ENCODE measurements at regions not wholly inside any gene's neighbourhood (a gene's known extent, or its start where the extent isn't known, plus 50 kb on each side); places are given as distances from the start of the nearest gene placed in this dataset.

- H3K27ac ChIP-seq (ENCODE audit: low read length) = no peak overlapping the region
- no peaks in the 10 kb centered on the region for H3K36me3 ChIP-seq (ENCODE audit: low read depth, low read length)
- no peak overlapping the region for H3K4me3 ChIP-seq (ENCODE audit: low read length)
- no peaks in the 10 kb centered on the region for H3F3A ChIP-seq (ENCODE audit: low read length, unreplicated experiment)
- H3K9ac ChIP-seq (ENCODE audit: low read length) = no peak overlapping the region
- H3K9me2 ChIP-seq (replicated peaks; ENCODE audit: low read length) = no peaks in the 10 kb centered on the region
- DNase-seq = no peak
- TF ChIP-seq EZH2 (IDR thresholded peaks at IDR 0.05; ENCODE audit: low read length, unreplicated experiment) = no peak
- no peaks in the 10 kb centered on the region for H3K9me3 ChIP-seq (ENCODE audit: low read length)
- ATAC-seq = no peak
- H2AFZ ChIP-seq (ENCODE audit: low read length) = no peak overlapping the region
- no peaks in the 10 kb centered on the region for H3K79me2 ChIP-seq (ENCODE audit: low read length)
- H4K20me1 ChIP-seq (ENCODE audit: low read length) = no peaks in the 10 kb centered on the region
- CTCF ChIA-PET = no interaction called here
- BruUV-seq (replicated peaks) = no TSS peak
- H3K27me3 ChIP-seq (ENCODE audit: low read length) = no peaks in the 10 kb centered on the region
- POLR2A ChIA-PET (ENCODE audit: unreplicated experiment) = no interaction called here
- H3K4me2 ChIP-seq (ENCODE audit: low read length) = no peak overlapping the region
- intact Hi-C loops (cut with micrococcal nuclease) = no loop called here
- H3K4me1 ChIP-seq (ENCODE audit: insufficient read depth, low read length) = peaks cover 9% of the 10 kb centered on the region
These were observed 845.2 kb downstream of the PCDH18 start for GRCh38 chr4:136687118-136687517.

DNA sequence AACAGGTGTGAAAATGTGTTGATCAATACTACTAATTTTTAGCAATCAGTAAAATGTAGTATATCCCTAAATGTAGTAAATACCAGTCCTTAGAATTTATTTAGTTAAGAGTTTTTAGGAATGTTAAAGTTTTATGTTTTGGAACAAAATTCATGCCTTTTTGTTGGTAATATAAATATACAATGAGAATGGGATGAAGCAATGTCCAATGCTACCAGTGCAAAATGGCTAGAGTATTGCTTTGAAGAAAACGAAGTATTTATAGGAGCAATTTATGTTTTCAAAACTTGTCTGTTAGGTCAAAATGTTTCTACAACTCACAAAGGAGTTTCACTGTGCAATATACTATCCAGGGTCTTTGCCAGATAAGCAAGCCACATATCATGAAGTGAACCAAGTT lies 851.5 kb downstream of the PCDH18 start:
- H3K27me3 ChIP-seq (ENCODE audit: low read length) = no peaks in the 10 kb centered on the region
- H4K20me1 ChIP-seq (ENCODE audit: low read length) = no peaks in the 10 kb centered on the region
- no peak for ATAC-seq
- H3K9ac ChIP-seq (ENCODE audit: low read length) = no peak overlapping the region
- ChIA-PET CTCF (no interaction called here), POLR2A (ENCODE audit: unreplicated experiment) (no interaction called here)
- no peaks in the 10 kb centered on the region for H3K4me1 ChIP-seq (ENCODE audit: insufficient read depth, low read length)
- H3K4me2 ChIP-seq (ENCODE audit: low read length) = no peak overlapping the region
- no peaks in the 10 kb centered on the region for H3K36me3 ChIP-seq (ENCODE audit: low read depth, low read length)
- no peak overlapping the region for H2AFZ ChIP-seq (ENCODE audit: low read length)
- H3K9me2 ChIP-seq (replicated peaks; ENCODE audit: low read length) = no peaks in the 10 kb centered on the region
- intact Hi-C loops (cut with micrococcal nuclease) = no loop called here
- no peak overlapping the region for H3K4me3 ChIP-seq (ENCODE audit: low read length)
- no peak for DNase-seq
- H3K79me2 ChIP-seq (ENCODE audit: low read length) = no peaks in the 10 kb centered on the region
- BruUV-seq (replicated peaks) = no TSS peak
- no peak for TF ChIP-seq EZH2 (IDR thresholded peaks at IDR 0.05; ENCODE audit: low read length, unreplicated experiment)
- TF ChIP-seq, protein P1, sequence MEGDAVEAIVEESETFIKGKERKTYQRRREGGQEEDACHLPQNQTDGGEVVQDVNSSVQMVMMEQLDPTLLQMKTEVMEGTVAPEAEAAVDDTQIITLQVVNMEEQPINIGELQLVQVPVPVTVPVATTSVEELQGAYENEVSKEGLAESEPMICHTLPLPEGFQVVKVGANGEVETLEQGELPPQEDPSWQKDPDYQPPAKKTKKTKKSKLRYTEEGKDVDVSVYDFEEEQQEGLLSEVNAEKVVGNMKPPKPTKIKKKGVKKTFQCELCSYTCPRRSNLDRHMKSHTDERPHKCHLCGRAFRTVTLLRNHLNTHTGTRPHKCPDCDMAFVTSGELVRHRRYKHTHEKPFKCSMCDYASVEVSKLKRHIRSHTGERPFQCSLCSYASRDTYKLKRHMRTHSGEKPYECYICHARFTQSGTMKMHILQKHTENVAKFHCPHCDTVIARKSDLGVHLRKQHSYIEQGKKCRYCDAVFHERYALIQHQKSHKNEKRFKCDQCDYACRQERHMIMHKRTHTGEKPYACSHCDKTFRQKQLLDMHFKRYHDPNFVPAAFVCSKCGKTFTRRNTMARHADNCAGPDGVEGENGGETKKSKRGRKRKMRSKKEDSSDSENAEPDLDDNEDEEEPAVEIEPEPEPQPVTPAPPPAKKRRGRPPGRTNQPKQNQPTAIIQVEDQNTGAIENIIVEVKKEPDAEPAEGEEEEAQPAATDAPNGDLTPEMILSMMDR (conservative IDR thresholded peaks at IDR 0.05; ENCODE audit: low read depth, low read length) = no peak
- no peaks in the 10 kb centered on the region for H3K9me3 ChIP-seq (ENCODE audit: low read length)
- no peak overlapping the region for H3K27ac ChIP-seq (ENCODE audit: low read length)
- H3F3A ChIP-seq (ENCODE audit: low read length, unreplicated experiment) = no peaks in the 10 kb centered on the region

- Histone ChIP-seq H3K79me2 (ENCODE audit: low read length) (no peaks in the 10 kb centered on the region), H3K9me2 (replicated peaks; ENCODE audit: low read length) (no peaks in the 10 kb centered on the region), H3K4me3 (ENCODE audit: low read length) (no peak overlapping the region), H3F3A (ENCODE audit: low read length, unreplicated experiment) (no peaks in the 10 kb centered on the region), H3K4me1 (ENCODE audit: insufficient read depth, low read length) (no peaks in the 10 kb centered on the region), H3K27me3 (ENCODE audit: low read length) (no peaks in the 10 kb centered on the region), H2AFZ (ENCODE audit: low read length) (no peak overlapping the region), H3K4me2 (ENCODE audit: low read length) (no peak overlapping the region), H3K9me3 (ENCODE audit: low read length) (no peaks in the 10 kb centered on the region), H4K20me1 (ENCODE audit: low read length) (no peaks in the 10 kb centered on the region), H3K36me3 (ENCODE audit: low read depth, low read length) (no peaks in the 10 kb centered on the region), H3K27ac (ENCODE audit: low read length) (no peak overlapping the region), H3K9ac (ENCODE audit: low read length) (no peak overlapping the region)
- DNase-seq (peak; percentile 7), ATAC-seq (no peak)
- intact Hi-C loops (cut with micrococcal nuclease) = no loop called here
- BruUV-seq (replicated peaks) = no TSS peak
- TF ChIP-seq EZH2phosphoT487 (IDR thresholded peaks at IDR 0.05; ENCODE audit: borderline replicate concordance, low read length) (no peak), EZH2 (IDR thresholded peaks at IDR 0.05; ENCODE audit: low read length, unreplicated experiment) (no peak)
- TF ChIP-seq, protein P1 (conservative IDR thresholded peaks at IDR 0.05; ENCODE audit: low read depth, low read length) = no peak
- ChIA-PET POLR2A (ENCODE audit: unreplicated experiment) (interaction anchor here (0.6 kb wide), 1 partner anchor 10 kb away, joined by 3 read pairs; no protein-coding TSS in a partner anchor), CTCF (no interaction called here)
These were observed 852.0 kb downstream of the PCDH18 start for GRCh38 chr4:136680271-136680670.
